K562 (cell line): ENCODE measurements at regions not wholly inside any gene's neighbourhood (a gene's known extent, or its start where the extent isn't known, plus 50 kb on each side); places are given as distances from the start of the nearest gene placed in this dataset.

Source experiments
- PRDM10 ChIP-seq: fragments of 450-650 bp; IDR thresholded peaks from 2 replicates; pipeline ENCODE4 v1.6.1; 2018; ENCODE audit not compliant: partially characterized antibody
- REST ChIP-seq, 2 experiments: fragments of 450-650 bp; formaldehyde crosslinking in 1 of 2; IDR thresholded peaks; 2 replicates each; pipeline versions ENCODE4 v1.4.0 to v1.6.1; 2014 to 2020; ENCODE audit warnings: mild to moderate bottlenecking in 2 of 2, borderline replicate concordance in 1 of 2, low read depth in 1 of 2
- SMAD3 ChIP-seq: fragments of 450-650 bp; formaldehyde crosslinking; conservative IDR thresholded peaks from 2 replicates; pipeline ENCODE4 v1.4.0; 2020; ENCODE audit warnings: mild to moderate bottlenecking
- ZNF282 ChIP-seq: sonication (generic); formaldehyde crosslinking; IDR thresholded peaks from 2 replicates; pipeline ENCODE4 v1.8.1; 2023; ENCODE audit warnings: missing genetic modification reagents
- TF ChIP-seq, protein P1 (sequence below): sonication (generic); formaldehyde crosslinking; IDR thresholded peaks from 2 replicates; pipeline ENCODE4 v1.8.1; 2023; ENCODE audit warnings: mild to moderate bottlenecking, missing genetic modification reagents

- TF ChIP-seq, protein P1, sequence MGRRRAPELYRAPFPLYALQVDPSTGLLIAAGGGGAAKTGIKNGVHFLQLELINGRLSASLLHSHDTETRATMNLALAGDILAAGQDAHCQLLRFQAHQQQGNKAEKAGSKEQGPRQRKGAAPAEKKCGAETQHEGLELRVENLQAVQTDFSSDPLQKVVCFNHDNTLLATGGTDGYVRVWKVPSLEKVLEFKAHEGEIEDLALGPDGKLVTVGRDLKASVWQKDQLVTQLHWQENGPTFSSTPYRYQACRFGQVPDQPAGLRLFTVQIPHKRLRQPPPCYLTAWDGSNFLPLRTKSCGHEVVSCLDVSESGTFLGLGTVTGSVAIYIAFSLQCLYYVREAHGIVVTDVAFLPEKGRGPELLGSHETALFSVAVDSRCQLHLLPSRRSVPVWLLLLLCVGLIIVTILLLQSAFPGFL (CRISPR knock-in tag), result no peak
- TF ChIP-seq PRDM10, result no peak
- no peak for TF ChIP-seq ZNF282 (CRISPR knock-in tag)
- no peak for TF ChIP-seq SMAD3 (CRISPR knock-in tag)
- no peak for TF ChIP-seq REST (IDR thresholded peaks at IDR 0.05; ENCODE audit: borderline replicate concordance)
- no peak for TF ChIP-seq REST (CRISPR knock-in tag; IDR thresholded peaks at IDR 0.05; ENCODE audit: low read depth)
These were observed 511.2 kb downstream of the PLPP3 start (continued) for GRCh38 chr1:56068210-56068609.
